ENCODE measurements at regions not wholly inside any gene's neighbourhood (a gene's known extent, or its start where the extent isn't known, plus 50 kb on each side); places are given as distances from the start of the nearest gene placed in this dataset.

DNA sequence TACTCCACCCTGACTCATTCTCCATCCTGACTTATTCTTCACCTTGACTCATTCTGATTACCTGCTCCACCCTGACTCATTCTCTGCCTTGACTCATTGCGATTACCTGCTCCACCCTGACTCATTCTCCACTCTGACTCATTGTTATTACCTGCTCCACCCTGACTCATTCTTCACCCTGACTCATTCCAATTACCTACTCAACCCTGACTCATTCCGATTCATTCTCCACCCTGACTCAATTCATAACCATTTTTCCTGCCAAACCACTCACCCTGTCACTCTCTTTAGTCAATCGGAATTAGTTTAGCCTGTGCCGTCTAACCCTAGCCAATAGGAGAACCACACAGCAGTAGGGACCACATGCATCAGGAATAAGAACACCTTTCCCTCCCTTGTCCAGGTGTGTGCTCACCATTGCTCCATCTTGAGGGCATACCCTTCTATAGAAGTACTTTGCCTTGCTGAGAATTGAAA lies 1227.4 kb upstream of the PCDH20 start:
- no peak for DNase-seq (ENCODE audit: extremely low read depth in 1 of 11, low read depth in 9 of 11, low spot score in 4 of 11)

DNA sequence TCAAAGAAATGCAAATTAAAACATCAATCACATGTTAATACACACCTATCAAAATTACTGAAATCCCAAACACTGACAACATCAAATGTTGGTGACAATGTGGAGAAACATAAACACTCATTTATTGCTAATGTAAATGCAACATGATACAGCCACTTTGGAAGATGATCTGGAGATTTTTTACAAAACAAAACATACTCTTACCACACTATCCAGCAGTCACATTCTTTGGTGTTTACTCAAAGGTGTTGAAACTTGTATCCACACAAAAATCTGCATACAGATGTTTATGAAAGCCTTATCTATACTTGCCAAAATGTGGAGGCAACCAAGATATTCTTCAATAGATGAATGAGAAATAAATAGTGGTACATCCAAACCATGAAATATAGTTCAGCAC lies 1219.5 kb upstream of the PCDH20 start:
- DNase-seq (ENCODE audit: extremely low read depth in 1 of 11, low read depth in 9 of 11, low spot score in 4 of 11): no peak

DNA sequence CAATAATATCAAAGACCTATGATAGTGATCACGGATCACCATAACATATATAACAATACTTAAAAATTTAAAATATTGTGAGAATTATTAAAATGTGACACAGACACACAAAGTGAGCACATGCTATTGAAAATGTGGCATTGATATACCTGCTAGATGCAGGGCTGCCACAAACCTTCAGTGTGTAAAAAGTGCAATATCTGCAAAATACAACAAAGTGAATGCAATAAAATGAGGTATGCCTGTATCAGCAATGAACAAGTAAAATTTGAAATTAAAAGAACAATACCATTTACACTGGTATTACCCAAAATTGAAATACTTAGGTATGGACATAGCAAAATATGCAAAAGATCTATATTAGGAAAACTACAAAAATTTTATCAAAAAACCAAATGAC lies 1217.8 kb upstream of the PCDH20 start:
- DNase-seq (ENCODE audit: extremely low read depth in 1 of 11, low read depth in 9 of 11, low spot score in 4 of 11): no peak

DNA sequence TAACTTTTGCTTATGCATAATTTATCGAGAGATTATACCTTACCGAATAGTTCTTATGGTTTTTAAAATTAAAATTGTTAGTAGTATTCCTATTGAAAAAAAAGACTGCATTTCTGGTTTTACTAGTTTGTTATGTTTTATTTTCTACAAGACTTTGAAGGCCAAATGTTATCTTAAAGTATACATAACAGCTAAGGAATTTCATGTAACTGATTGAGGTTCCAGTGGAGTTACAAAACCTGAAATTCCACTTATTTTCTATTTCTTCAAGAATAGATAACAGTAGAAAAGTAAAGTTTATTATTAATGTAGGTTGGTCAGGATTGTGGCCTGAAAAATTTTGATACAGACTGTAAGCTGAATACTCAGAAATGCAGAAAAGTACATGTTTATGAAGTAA lies 1216.0 kb upstream of the PCDH20 start:
- DNase-seq (ENCODE audit: extremely low read depth in 1 of 11, low read depth in 9 of 11, low spot score in 4 of 11): no peak

DNA sequence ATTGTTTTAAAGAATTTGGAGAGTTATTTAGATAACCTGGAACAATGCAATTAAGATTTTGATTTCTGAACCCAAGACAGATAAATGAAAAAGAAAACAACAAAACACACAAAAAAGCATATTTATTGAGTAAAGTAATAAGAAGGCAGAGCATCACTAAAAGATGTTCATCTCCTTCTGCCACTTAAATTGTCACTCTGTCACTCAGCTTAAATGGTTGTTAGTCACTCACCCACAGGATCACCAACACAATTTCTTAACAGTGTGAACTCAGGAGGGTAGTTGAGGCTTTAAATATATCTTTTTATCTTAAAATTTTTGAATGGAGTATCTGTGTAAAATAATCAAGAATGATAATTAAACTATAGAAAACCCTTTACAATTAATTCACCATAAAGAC lies 1215.5 kb upstream of the PCDH20 start:
- DNase-seq (ENCODE audit: extremely low read depth in 1 of 11, low read depth in 9 of 11, low spot score in 4 of 11): no peak

DNA sequence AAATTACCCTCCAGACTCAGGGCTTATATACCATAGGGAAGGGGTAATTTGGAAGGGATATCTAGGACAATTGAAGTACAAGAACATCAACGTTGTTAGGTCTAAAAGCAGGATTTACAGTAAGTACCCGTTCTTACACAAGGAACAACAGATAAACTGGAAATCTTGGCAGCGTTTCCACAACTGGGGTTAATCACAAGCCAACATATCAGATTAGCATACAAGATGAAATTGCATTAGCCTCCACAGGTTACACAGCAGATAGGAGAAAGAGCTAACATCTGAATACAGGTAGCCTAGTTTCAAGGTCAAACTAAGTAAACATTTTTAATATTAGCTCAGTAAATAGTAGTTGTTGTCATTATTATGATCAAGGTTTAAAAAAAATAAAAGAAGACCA lies 1214.0 kb upstream of the PCDH20 start:
- DNase-seq (ENCODE audit: extremely low read depth in 1 of 11, low read depth in 9 of 11, low spot score in 4 of 11): no peak

DNA sequence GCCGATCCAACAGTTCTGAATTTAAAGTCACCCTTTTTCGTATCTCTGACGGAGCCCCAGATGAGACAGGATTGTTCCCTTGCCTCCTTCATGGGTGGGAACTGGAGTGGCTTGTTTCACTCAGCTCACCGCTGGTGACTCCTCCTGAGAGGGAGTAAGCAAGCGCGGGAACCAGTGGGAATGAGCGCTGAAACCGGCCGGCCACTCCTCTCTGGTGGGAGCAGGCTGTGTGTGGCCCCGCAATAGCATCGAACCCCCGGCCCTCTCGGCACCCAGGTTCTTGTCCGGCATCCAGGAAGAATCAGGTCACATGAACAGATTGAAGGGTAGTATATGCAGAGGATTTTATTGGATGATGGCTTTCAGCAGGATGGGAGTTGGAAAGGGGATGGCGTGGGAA lies 1211.6 kb upstream of the PCDH20 start:
- no peak for DNase-seq (ENCODE audit: extremely low read depth in 1 of 11, low read depth in 9 of 11, low spot score in 4 of 11)

DNA sequence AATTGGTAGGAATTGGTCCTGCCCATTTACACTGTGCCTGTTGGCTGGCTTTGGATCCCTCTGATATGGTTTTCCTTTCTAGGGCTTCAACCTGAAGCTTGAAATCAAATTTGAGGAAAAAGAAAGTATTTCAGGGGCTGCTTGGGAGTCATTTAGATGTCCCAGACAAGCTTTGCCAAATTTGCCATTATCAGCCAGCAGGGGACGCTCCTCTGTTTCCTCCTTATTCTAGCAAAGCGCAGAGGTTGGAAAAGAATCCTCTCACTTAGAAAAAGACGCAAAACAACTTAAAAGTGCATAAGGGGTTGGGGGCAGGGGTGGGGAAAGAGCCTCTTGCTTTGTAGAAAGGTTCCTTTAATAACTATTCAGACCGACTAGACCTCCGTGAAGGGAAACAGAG lies 1211.1 kb upstream of the PCDH20 start:
- DNase-seq (ENCODE audit: extremely low read depth in 1 of 11, low read depth in 9 of 11, low spot score in 4 of 11): no peak

DNA sequence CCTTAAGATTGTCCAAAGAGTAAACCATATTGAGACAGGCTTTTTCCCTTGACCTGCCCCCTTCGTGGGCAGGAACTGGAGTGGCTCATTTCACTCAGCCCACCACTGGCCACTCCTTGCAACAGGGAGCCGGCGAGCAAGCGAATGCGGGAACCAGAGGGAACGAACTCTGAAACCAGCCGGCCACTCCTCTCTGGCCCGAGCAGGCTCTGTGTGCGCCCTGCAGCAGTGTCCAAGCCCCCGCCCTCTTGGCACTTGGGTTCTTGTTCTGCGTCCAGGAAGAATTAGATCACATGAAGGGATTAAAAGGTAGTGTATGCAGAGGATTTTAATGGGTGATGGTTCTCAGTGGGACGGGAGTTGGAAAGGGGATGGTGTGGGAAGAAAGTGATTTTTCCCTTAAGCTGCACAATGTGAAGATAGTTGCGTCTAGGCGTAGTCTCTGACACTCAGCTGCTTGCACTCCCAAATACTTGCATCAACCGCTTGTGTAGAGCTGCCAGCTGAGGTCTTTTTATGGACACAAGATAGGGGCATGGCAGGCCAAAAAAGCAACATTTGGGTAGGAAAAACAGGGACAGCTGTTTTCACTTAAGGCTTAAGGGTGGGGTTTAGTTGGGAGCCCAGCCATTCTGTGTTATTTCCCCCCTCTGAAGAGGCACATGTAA lies 1209.7 kb upstream of the PCDH20 start:
- DNase-seq (ENCODE audit: extremely low read depth in 1 of 11, low read depth in 9 of 11, low spot score in 4 of 11): no peak

DNA sequence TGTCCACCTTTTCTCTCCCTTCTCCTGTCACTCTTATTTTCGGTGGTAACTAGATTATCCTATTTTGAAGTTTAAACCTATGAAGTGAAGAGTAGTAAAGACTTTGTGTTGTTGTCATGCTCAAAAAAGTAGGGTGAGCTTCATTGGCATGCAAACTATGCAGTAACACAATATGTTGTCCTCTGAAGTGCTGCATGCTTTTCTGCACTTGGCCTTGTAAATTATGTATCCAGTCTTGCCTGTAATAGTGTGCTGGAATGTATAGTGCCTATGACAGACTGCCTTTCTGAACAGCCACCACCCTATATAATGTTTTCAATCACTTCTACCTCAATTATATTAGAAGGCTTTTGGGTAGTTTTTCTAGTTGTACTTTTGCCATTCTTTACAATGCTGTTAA lies 1198.2 kb upstream of the PCDH20 start:
- no peak for DNase-seq (ENCODE audit: extremely low read depth in 1 of 11, low read depth in 9 of 11, low spot score in 4 of 11)

DNA sequence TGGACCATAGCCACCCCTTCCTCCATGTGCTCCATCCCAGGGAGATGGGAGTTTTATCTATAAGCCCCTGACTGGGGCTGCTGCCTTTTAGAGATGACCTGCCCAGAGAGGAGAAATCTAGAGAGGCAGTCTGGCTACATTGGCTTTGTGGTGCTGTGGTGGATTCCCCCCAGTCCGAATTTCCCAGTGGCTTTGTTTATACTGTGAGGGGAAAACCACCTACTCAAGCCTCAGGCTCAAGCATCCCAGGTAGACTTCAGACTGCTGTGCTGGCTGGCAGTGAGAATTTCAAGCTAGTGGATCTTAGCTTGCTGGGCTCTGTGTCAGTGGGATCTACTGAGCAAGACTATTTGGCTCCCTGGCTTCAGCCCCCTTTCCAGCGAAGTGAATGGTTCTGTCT lies 1195.7 kb upstream of the PCDH20 start:
- no peak for DNase-seq (ENCODE audit: extremely low read depth in 1 of 11, low read depth in 9 of 11, low spot score in 4 of 11)

DNA sequence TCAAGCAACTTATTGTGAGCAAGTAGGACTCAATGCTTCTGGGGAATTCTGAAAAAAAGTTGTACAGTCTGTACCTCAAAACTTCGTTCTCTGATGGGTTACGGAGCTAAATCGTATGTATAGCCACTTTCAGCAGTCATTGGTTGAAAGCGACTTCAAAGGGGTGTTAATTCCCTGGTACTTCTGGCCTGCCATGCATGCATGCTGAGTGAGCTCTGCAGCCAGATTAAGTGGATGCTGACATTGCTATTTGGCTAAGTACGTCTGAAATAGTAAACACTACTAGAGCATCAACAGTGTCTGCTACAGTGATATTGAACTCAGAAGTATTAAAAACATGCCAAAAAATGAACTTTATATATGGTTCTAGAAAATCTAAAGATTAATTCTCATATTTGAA lies 1183.1 kb upstream of the PCDH20 start:
- no peak for DNase-seq (ENCODE audit: extremely low read depth in 1 of 11, low read depth in 9 of 11, low spot score in 4 of 11)

DNA sequence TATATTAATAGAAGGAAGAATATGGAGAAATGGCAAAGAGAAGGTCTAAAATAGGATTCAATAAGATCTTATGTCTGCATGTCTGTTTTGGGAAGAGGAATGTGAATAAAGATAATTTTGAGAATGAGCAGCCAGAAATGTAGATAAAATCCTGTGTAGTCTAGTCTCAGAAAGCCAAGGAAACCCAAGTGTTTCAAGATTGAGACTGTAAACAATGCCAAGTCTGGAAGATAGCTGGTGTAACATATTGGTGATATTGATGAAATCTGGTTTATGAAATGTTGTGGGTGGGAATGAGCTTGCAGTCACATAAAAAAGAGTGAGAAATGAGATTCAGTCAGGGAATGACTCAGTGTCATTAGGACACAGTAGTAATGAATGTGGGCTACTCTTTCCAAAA lies 1180.3 kb upstream of the PCDH20 start:
- no peak for DNase-seq (ENCODE audit: extremely low read depth in 1 of 11, low read depth in 9 of 11, low spot score in 4 of 11)

DNA sequence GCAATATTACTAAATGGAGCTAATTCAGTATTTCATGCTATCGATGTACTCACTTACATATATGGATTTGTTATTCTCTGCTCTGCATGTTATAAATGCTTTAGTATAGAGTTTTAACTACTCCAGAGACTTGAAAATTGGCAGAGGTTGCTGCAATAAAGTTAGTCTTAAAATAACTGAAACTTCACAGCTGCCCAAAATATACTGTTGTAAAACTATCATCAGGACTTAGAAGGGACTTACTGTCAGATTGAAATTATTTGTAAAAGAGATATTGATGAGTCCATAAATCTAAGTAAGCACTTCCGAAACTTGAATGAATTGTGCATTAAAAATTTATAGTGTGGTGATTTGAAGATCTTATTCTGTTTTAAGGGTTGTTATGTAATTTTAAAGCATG lies 1178.2 kb upstream of the PCDH20 start:
- DNase-seq (ENCODE audit: extremely low read depth in 1 of 11, low read depth in 9 of 11, low spot score in 4 of 11): peak in 9 of 11 donors; percentile 3 to 31 (median 9)

DNA sequence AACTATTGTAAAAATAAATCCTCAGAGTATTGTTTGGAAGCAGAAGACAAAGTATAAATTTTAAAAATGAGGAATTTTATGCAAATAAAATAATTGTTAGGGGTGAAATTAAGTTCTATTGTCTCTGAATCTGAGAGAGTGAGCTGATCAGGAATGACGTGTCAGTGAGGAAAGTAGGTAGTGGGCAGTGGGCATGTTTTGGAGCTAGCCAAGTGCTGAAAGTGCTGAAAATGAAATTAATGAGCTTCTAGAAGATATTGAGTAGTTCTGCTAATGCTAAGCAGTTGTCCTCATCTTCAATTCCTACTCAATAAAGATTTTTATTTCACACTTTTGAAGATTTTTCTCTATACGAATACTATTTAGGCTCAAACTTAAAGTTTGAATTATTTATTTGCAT lies 1167.8 kb upstream of the PCDH20 start:
- no peak for DNase-seq (ENCODE audit: extremely low read depth in 1 of 11, low read depth in 9 of 11, low spot score in 4 of 11)

DNA sequence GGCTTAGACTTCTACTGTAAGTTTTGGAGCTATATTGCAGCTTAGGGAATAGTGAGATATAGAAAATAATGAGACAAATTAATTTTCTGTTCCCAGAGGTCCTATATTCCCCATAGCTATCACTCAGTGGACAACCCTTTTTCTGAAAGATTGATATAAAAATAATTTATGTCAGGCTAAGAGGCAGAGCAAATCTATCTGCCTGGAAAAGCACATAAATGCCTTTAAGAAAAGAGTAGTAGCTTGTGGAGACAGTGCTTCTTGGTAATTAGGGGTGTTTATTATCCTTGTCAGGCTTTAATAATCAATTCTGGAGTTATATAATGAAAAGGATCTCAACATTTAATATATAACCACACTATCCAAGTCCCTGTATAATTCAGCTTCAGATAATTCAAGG lies 1162.8 kb upstream of the PCDH20 start:
- no peak for DNase-seq (ENCODE audit: extremely low read depth in 1 of 11, low read depth in 9 of 11, low spot score in 4 of 11)

DNA sequence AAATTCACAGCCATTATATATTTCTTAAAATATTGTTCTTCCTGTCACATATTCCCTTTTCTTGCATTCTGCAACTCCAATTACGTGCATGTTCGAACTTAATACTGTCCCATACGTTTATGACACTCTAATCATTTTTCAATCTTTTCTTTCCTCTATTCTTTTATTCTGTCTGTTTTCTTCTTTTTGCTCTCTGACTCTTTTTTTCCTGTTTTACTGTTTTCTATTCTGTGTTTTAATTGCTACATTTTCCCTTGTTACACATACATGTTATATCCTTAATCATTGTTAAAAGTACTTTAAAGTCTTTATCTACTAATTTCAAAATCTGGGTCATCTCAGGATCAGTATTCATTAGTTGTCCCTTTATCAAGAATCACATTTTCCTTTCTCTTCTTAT lies 1149.1 kb upstream of the PCDH20 start:
- DNase-seq (ENCODE audit: extremely low read depth in 1 of 11, low read depth in 9 of 11, low spot score in 4 of 11): no peak

DNA sequence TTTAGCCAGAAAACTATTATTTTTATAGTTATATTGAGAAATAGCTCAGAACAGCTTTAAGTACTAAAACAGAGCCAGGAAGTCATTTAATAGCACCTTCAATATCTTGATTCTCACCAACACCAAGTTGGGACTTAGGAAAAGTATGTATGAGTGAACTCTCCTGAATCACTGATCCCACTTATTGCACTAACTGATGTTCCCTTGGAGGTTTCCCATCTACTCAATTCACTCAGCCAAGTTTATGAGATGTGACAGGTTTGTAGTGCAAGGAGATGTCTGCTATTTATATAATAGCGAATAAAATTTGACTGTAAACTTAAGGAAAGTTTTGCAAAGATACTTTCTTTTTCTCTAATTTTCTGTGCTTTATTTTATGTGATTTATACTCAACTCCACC lies 1147.6 kb upstream of the PCDH20 start:
- no peak for DNase-seq (ENCODE audit: extremely low read depth in 1 of 11, low read depth in 9 of 11, low spot score in 4 of 11)

DNA sequence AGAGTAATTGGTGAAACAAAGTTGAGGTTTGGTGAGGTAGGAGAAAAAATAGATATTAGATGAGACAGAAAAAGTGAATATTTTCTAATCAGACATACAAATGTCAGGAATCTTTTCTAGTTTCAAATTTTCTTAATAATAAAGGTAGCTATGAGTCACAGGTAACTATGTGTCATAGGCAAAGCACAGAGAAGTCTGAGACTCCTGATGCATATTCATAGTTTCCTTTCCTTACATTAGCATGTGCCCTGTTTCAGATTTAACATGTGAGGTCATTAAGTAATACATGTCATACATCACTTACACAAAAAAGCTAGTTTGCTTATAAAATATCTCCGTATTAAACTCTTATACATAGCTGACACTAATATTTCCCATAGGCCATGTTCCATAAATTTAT lies 1141.3 kb upstream of the PCDH20 start:
- DNase-seq (ENCODE audit: extremely low read depth in 1 of 11, low read depth in 9 of 11, low spot score in 4 of 11): no peak

DNA sequence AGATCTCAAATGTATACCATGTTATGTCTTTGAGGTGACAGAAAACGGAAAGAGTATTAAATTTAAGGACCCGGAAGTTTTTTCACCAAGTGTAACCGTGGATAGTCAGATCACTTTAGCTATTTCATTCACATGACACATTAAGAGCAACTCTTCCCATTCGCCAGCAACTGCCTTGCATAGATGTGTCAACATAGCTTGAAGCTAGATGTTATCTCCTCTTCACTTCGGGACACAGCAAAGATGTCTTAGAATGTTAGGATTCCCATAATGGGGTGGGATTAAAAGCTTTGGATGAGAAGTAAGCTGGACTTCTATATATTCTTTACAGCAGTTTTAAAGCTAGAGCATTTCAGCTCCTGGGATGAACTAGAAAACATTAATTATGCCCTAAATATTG lies 1135.9 kb upstream of the PCDH20 start:
- DNase-seq (ENCODE audit: extremely low read depth in 1 of 11, low read depth in 9 of 11, low spot score in 4 of 11): no peak

DNA sequence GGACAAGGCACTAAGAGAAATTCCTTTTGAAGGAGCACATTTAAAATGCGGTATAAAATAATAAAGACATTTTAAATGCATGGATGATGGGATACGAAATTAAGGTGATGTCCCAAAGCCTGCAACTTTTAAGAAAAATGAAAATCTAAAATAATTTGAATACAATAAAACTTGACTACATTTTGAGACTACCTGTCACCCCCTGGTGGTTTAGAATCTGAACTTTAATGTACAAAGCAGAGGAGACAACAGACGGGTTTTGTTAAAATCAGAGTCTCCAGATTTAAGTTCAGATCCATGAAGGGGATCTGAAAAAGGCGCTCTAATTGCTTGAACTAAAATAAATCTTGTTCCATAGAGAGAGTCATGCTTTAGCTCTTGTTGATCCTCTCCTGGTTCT lies 1129.3 kb upstream of the PCDH20 start:
- no peak for DNase-seq (ENCODE audit: extremely low read depth in 1 of 11, low read depth in 9 of 11, low spot score in 4 of 11)

DNA sequence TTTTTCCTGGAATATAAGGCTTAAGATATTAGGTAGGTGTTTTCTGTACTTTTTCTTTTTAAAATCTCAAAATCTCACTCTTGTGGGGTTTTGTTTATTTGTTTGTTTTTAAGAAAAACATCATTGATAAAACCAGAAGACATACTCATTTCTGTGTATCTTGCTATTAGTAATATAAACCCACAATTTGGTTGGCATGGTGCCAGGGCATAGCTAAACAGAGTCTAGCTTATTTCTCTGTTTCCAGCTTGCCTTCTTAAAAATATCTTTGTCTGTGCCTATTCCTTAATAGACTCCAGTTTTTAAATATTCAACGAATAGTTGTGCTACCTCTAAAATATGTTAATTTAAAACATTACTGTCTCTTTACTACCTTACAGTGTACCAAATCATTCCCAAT lies 1121.9 kb upstream of the PCDH20 start:
- DNase-seq (ENCODE audit: extremely low read depth in 1 of 11, low read depth in 9 of 11, low spot score in 4 of 11): no peak

Measured in renal cortex interstitium (tissue), 11 donors.